G401 (cell line): ENCODE measurements at regions not wholly inside any gene's neighbourhood (a gene's known extent, or its start where the extent isn't known, plus 50 kb on each side); places are given as distances from the start of the nearest gene placed in this dataset.
"Not testable (repeated sequence)": the region's sequence is repeated elsewhere in the genome, so short reads cannot be mapped to it uniquely, and the experiment has no call there.

ENCODE experiments used
- DNase-seq: peaks from one replicate; pipeline ENCODE4 v3.0.0-alpha.2; 2015; ENCODE audit warnings: low spot score
- in situ Hi-C: cut with HindIII; loops from 2 replicates; pipeline ENCODE4 v1.10.0; 2016; ENCODE audit warnings: low sequenced_read_pairs, mixed read lengths

- DNase-seq, result peak; percentile 96
- in situ Hi-C loops, result no loop called here
These were observed 211.5 kb downstream of the DHX15 start for GRCh38 chr4:24372881-24373280.

GRCh38 chr4:24372341-24372740 is 212.0 kb downstream of the DHX15 start:
- in situ Hi-C loops, result no loop called here
- DNase-seq, result no peak

GRCh38 chr4:24370421-24370820 is 213.9 kb downstream of the DHX15 start:
- in situ Hi-C loops, result no loop called here
- DNase-seq, result peak; percentile 68

- peak; percentile 50 for DNase-seq
- in situ Hi-C loops, result no loop called here
These were observed 214.8 kb downstream of the DHX15 start for GRCh38 chr4:24369507-24370029.

- peak; percentile 74 for DNase-seq
These were observed 215.6 kb downstream of the DHX15 start for GRCh38 chr4:24368801-24369200.

GRCh38 chr4:24364852-24365251 is 219.5 kb downstream of the DHX15 start:
- in situ Hi-C loops, result no loop called here
- peak; percentile 35 for DNase-seq

More at GRCh38 chr4:24368801-24369200, 215.6 kb downstream of the DHX15 start:
- in situ Hi-C loops, result no loop called here

- peak; percentile 33 for DNase-seq
- in situ Hi-C loops, result no loop called here
These were observed 220.1 kb downstream of the DHX15 start for GRCh38 chr4:24364249-24364648.

- peak; percentile 65 for DNase-seq
- in situ Hi-C loops, result no loop called here
These were observed 220.6 kb downstream of the DHX15 start for GRCh38 chr4:24363751-24364150.

GRCh38 chr4:24352112-24352511 is 232.2 kb downstream of the DHX15 start:
- in situ Hi-C loops, result no loop called here
- DNase-seq, result no peak

GRCh38 chr4:24349168-24349996 is 235.0 kb downstream of the DHX15 start:
- DNase-seq, in situ Hi-C loops: not testable (repeated sequence)

GRCh38 chr4:24339260-24339659 is 245.1 kb downstream of the DHX15 start:
- in situ Hi-C loops, result no loop called here
- no peak for DNase-seq

GRCh38 chr4:24337451-24338190 is 246.7 kb downstream of the DHX15 start:
- in situ Hi-C loops, result no loop called here

GRCh38 chr4:24335616-24336015 is 248.7 kb downstream of the DHX15 start:
- in situ Hi-C loops, result no loop called here
- no peak for DNase-seq

More at GRCh38 chr4:24337451-24338190, 246.7 kb downstream of the DHX15 start:
- no peak for DNase-seq

- no peak for DNase-seq
- in situ Hi-C loops, result no loop called here
These were observed 249.4 kb downstream of the DHX15 start for GRCh38 chr4:24334906-24335305.

GRCh38 chr4:24330573-24330972 is 253.8 kb downstream of the DHX15 start:
- DNase-seq, result no peak
- in situ Hi-C loops, result no loop called here

- DNase-seq, result no peak
- in situ Hi-C loops, result no loop called here
These were observed 254.2 kb downstream of the DHX15 start for GRCh38 chr4:24330172-24330571.

- peak; percentile 82 for DNase-seq
- in situ Hi-C loops, result no loop called here
These were observed 255.6 kb downstream of the DHX15 start for GRCh38 chr4:24328711-24329110.

GRCh38 chr4:24328310-24328709 is 256.0 kb downstream of the DHX15 start:
- no peak for DNase-seq
- in situ Hi-C loops, result no loop called here

GRCh38 chr4:24322995-24323394 is 261.4 kb downstream of the DHX15 start:
- in situ Hi-C loops, result no loop called here
- DNase-seq, result no peak

GRCh38 chr4:24322511-24322910 is 261.8 kb downstream of the DHX15 start:
- in situ Hi-C loops, result no loop called here
- DNase-seq, result peak; percentile 51
